ENCODE measurements at regions not wholly inside any gene's neighbourhood (a gene's known extent, or its start where the extent isn't known, plus 50 kb on each side); places are given as distances from the start of the nearest gene placed in this dataset.

GRCh38 chr13:22227895-22228294, 557.0 kb downstream of the FGF9 start:
- no peak overlapping the region for H2BK5ac ChIP-seq (ENCODE audit: insufficient read length, low read length)
- H3K27ac ChIP-seq (ENCODE audit: insufficient read length, low read depth, low read length) = no peak overlapping the region
- no CpG with 5 or more reads among the region's 2 CpGs for WGBS (ENCODE audit: extremely low coverage, insufficient read length, low lambda C conversion rate)
- H2BK15ac ChIP-seq (ENCODE audit: low read depth, low read length) = no peak overlapping the region
- no peak overlapping the region for H2AFZ ChIP-seq (ENCODE audit: low read length)
- H3K18ac ChIP-seq (ENCODE audit: insufficient read length, low read depth, low read length) = no peak overlapping the region
- no peak overlapping the region for H4K5ac ChIP-seq (ENCODE audit: insufficient read length, low read depth, low read length)
- no peaks in the 10 kb centered on the region for H3K79me1 ChIP-seq (ENCODE audit: insufficient read depth, low read depth, low read length, poor library complexity, severe bottlenecking)
- H3K9ac ChIP-seq (ENCODE audit: extremely low read depth, insufficient read length, low read length) = no peak overlapping the region
- H2BK120ac ChIP-seq (ENCODE audit: low read depth, low read length, poor library complexity, severe bottlenecking) = no peak overlapping the region
- H3K14ac ChIP-seq (ENCODE audit: insufficient read depth, low read length) = no peak overlapping the region
- H3K79me2 ChIP-seq (ENCODE audit: insufficient read depth, low read length) = no peaks in the 10 kb centered on the region
- no peak overlapping the region for H3T11ph ChIP-seq (ENCODE audit: low read length)
- H3K27ac Mint-ChIP-seq = no peak overlapping the region
- DNase-seq = no peak
- no peak overlapping the region for H3K4me3 Mint-ChIP-seq
- H2BK12ac ChIP-seq (ENCODE audit: insufficient read length, low read depth, low read length) = no peak overlapping the region
- no peak overlapping the region for H3K4me2 ChIP-seq (ENCODE audit: insufficient read depth, insufficient read length, low read length)
- no peak overlapping the region for H3K56ac ChIP-seq (ENCODE audit: insufficient read length, low read depth, low read length)
- no peak overlapping the region for H4K8ac ChIP-seq (replicated peaks; ENCODE audit: insufficient read length, low read depth, low read length)
- no peak overlapping the region for H4K91ac ChIP-seq (ENCODE audit: insufficient read length, low read depth, low read length)
- no peaks in the 10 kb centered on the region for H3K9me3 Mint-ChIP-seq
- H3K23ac ChIP-seq (ENCODE audit: insufficient read length, low read depth, low read length) = no peak overlapping the region
- no peaks in the 10 kb centered on the region for H3K23me2 ChIP-seq (ENCODE audit: insufficient read length, low read depth, low read length, poor library complexity, severe bottlenecking)
- no peak overlapping the region for H2BK20ac ChIP-seq (ENCODE audit: low read depth, low read length, poor library complexity, severe bottlenecking)
- no peaks in the 10 kb centered on the region for H3K27me3 ChIP-seq (ENCODE audit: insufficient read depth, low read length)
- H4K20me1 ChIP-seq (ENCODE audit: control insufficient read depth, insufficient read depth, insufficient read length) = no peaks in the 10 kb centered on the region
- no peak for TF ChIP-seq CTCF (conservative IDR thresholded peaks at IDR 0.05)
- no peak overlapping the region for H3K4ac ChIP-seq (ENCODE audit: low read depth, low read length)
- H3K27me3 Mint-ChIP-seq (ENCODE audit: low read depth) = no peaks in the 10 kb centered on the region; the same call in 1 of the 2 replicates
- no peaks in the 10 kb centered on the region for H3K4me1 ChIP-seq (ENCODE audit: insufficient read depth, low read length)
- no peak overlapping the region for H2AK5ac ChIP-seq (ENCODE audit: insufficient read length, low read length)
- H3K36me3 Mint-ChIP-seq (ENCODE audit: insufficient read depth in 1 of 3, low read depth in 3 of 3) = no peaks in the 10 kb centered on the region
- no peaks in the 10 kb centered on the region for H3K9me3 ChIP-seq (ENCODE audit: control insufficient read depth, low read depth, low read length)
- H3K4me1 Mint-ChIP-seq = peaks cover 3 to 6% of the 10 kb centered on the region in 2 experiments; a peak in 3 of 4 replicates
